GM23248 (cell line): ENCODE measurements at regions not wholly inside any gene's neighbourhood (a gene's known extent, or its start where the extent isn't known, plus 50 kb on each side); places are given as distances from the start of the nearest gene placed in this dataset.

Source experiments
- DNase-seq: peaks from one replicate; pipeline ENCODE4 v3.0.0-alpha.2; 2015
- H2AFZ ChIP-seq: fragments of 200-600 bp; sonication (generic); 2 replicates; pipeline ENCODE4 v1.6.1; 2016; ENCODE audit warnings: antibody characterized with exemption
- H3F3A ChIP-seq: fragments of 200-600 bp; sonication (generic); 2 replicates; pipeline ENCODE4 v1.6.1; 2016; ENCODE audit warnings: mild to moderate bottlenecking, antibody characterized with exemption, mixed run types; ENCODE audit not compliant: insufficient read depth
- H3K27ac ChIP-seq: fragments of 200-600 bp; sonication (generic); 2 replicates; pipeline ENCODE4 v1.5.1; 2016; ENCODE audit warnings: mild to moderate bottlenecking
- H3K27me3 ChIP-seq: fragments of 200-600 bp; sonication (generic); replicated peaks from 2 replicates; pipeline ENCODE4 v1.6.1; 2016; ENCODE audit warnings: mild to moderate bottlenecking; ENCODE audit not compliant: insufficient read depth
- H3K36me3 ChIP-seq: fragments of 200-600 bp; sonication (generic); 2 replicates; pipeline ENCODE4 v1.6.1; 2016; ENCODE audit warnings: low read depth, mild to moderate bottlenecking
- H3K4me1 ChIP-seq: fragments of 200-600 bp; sonication (generic); 2 replicates; pipeline ENCODE4 v1.6.1; 2016; ENCODE audit warnings: mild to moderate bottlenecking; ENCODE audit not compliant: insufficient read depth
- H3K4me2 ChIP-seq: fragments of 200-600 bp; sonication (generic); one replicate; pipeline ENCODE4 v1.6.1; 2016; ENCODE audit warnings: mild to moderate bottlenecking; ENCODE audit not compliant: unreplicated experiment
- H3K4me3 ChIP-seq: fragments of 200-600 bp; sonication (generic); 2 replicates; pipeline ENCODE4 v1.5.1; 2016; ENCODE audit warnings: mild to moderate bottlenecking
- H3K79me2 ChIP-seq: fragments of 200-600 bp; sonication (generic); 2 replicates; pipeline ENCODE4 v1.6.1; 2016; ENCODE audit warnings: mild to moderate bottlenecking; ENCODE audit not compliant: insufficient read depth
- H3K9ac ChIP-seq: fragments of 200-600 bp; sonication (generic); 2 replicates; pipeline ENCODE4 v1.6.1; 2016; ENCODE audit warnings: mild to moderate bottlenecking
- H3K9me2 ChIP-seq: fragments of 200-600 bp; sonication (generic); 2 replicates; pipeline ENCODE4 v1.6.1; 2016; ENCODE audit warnings: mixed run types, mild to moderate bottlenecking, moderate library complexity; ENCODE audit not compliant: insufficient read depth
- H3K9me3 ChIP-seq: fragments of 200-600 bp; sonication (generic); one replicate; pipeline ENCODE4 v1.6.1; 2017; ENCODE audit warnings: low read depth
- H4K20me1 ChIP-seq: fragments of 200-600 bp; sonication (generic); 2 replicates; pipeline ENCODE4 v1.6.0; 2016; ENCODE audit not compliant: insufficient read depth
- EZH2 ChIP-seq: fragments of 200-600 bp; sonication (generic); IDR thresholded peaks from 2 replicates; pipeline ENCODE4 v1.6.1; 2018; ENCODE audit warnings: antibody characterized with exemption, mild to moderate bottlenecking; ENCODE audit not compliant: insufficient read depth, poor library complexity, severe bottlenecking
- EZH2phosphoT487 ChIP-seq: fragments of 200-600 bp; sonication (generic); IDR thresholded peaks from 2 replicates; pipeline ENCODE4 v1.6.1; 2018; ENCODE audit warnings: antibody characterized with exemption, moderate library complexity, mild to moderate bottlenecking, low read depth; ENCODE audit not compliant: insufficient read depth
- WGBS, 2 experiments: methylation state at CpG; one replicate each; pipeline ENCODE4 v1.1.6; 2015 to 2017; ENCODE audit warnings: low lambda C conversion rate in 2 of 2, low coverage in 1 of 2; ENCODE audit errors: missing lambda C conversion rate in 2 of 2; 5-methylcytosine and 5-hydroxymethylcytosine counted together
- in situ Hi-C: fragments of 300-500 bp; cut with MboI; formaldehyde crosslinking; loops from 2 replicates; pipeline ENCODE4 v1.15.0; 2020

DNA sequence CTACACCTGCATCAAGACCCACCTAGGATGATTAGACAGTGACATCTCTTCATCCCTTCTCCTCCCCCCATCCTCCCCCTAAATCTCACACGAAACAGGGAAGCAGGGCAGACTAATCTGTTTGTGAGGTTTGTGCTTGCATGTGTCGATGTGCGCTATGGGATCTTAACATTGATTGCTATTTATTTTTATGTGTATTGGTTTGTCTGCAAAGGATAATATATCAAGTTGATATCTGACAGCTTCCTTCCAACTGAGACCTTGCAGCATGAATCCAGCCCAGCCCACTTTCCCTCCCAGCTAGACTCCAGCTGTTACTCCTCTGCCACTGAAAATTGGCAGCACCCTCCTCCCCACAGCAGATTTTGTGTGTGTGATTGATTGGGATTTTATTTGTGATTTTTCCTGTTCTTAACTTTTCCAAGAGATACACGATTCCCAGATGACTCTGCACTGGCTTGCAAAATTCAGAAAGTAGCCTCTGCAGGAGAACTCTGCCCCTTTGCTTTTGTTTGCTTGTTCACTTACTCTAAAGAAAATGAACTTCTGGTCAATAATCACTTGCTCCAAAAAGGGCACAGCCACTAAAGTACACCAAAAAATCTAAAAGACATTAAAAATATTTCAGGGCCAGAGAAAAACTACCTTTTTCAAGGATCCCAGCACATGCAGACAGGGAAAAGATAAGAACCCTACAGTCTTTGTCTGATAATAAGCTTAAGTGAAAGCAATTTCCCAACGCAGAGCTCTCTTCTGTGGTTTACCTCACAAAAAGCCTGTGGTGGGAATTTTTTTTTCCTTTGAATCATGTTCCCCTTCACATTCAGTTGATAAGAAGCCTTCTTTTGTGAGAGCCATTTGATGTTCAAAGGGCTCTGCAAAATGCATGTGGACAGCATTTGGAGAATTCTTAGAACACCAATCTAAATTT, 222.1 kb downstream of the RPS29 start:
- in situ Hi-C loops = no loop called here
- H3F3A ChIP-seq = no peaks in the 10 kb centered on the region
- no peak for DNase-seq
- H3K9me2 ChIP-seq = no peaks in the 10 kb centered on the region
- no peak for TF ChIP-seq EZH2
- TF ChIP-seq EZH2phosphoT487 = no peak
- no peak overlapping the region for H3K27ac ChIP-seq
- no peak overlapping the region for H3K9ac ChIP-seq
- H3K4me3 ChIP-seq = no peak overlapping the region
- H3K79me2 ChIP-seq = no peaks in the 10 kb centered on the region
- H3K4me2 ChIP-seq = no peak overlapping the region
- H4K20me1 ChIP-seq = no peaks in the 10 kb centered on the region
- H2AFZ ChIP-seq = no peak overlapping the region
- H3K9me3 ChIP-seq = no peaks in the 10 kb centered on the region
- H3K4me1 ChIP-seq = no peaks in the 10 kb centered on the region
- WGBS, 2 experiments = 0 to 1% methylated on average over 5 of the region's 5 CpGs
- no peaks in the 10 kb centered on the region for H3K36me3 ChIP-seq
- H3K27me3 ChIP-seq = no peaks in the 10 kb centered on the region

DNA sequence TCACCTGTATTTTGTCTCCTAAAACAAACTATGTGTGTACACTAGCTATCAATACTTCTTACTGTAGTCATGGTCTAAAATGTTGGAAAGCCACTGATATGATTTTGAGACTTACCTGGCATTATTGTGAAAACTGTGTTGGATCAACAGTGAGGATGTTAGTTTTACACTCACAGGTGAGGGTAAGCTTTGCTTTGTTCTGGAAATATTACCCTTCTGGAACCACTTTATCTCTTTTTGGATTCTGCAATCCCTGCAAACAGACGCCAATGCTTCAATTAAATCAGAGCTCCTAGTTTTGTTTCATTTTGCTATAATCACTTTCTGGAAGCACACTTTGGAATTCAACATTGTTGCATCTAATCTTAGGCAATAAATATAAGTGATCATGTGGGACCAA, 223.3 kb downstream of the RPS29 start:
- Histone ChIP-seq H3K79me2 (no peaks in the 10 kb centered on the region), H3K36me3 (no peaks in the 10 kb centered on the region), H3K4me3 (no peak overlapping the region), H3K27me3 (no peaks in the 10 kb centered on the region), H3K9ac (no peak overlapping the region), H3F3A (no peaks in the 10 kb centered on the region), H3K9me2 (no peaks in the 10 kb centered on the region), H3K27ac (no peak overlapping the region), H2AFZ (no peak overlapping the region), H3K4me1 (no peaks in the 10 kb centered on the region), H4K20me1 (no peaks in the 10 kb centered on the region), H3K9me3 (no peaks in the 10 kb centered on the region), H3K4me2 (no peak overlapping the region)
- no peak for DNase-seq
- TF ChIP-seq EZH2 = no peak
- no peak for TF ChIP-seq EZH2phosphoT487
- WGBS, 2 experiments = 18 to 29% methylated on average over 1 of the region's 1 CpG
- in situ Hi-C loops = no loop called here

DNA sequence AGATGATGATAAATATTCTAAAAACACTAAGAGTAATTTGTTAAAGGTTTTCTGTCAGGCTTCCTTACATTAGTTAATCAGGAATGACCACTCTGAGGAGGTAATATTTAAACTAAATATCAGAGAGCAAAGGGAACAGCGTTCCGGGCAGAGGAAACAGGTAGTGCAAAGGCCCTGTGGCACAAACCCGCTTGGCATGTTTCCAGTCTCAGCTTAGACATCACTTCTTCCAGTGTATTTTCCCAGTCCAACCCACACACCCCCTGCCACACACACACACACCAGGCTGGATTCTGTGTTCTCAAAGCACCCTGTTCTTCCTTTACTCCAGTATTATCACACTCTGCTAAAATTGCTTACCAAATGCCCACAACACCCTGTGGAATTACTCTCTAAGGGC, 247.1 kb downstream of the RPS29 start:
- 49 to 60% methylated on average over 3 of the region's 3 CpGs for WGBS, 2 experiments
- H3K4me3 ChIP-seq = no peak overlapping the region
- H3K9ac ChIP-seq = no peak overlapping the region
- H3K4me2 ChIP-seq = no peak overlapping the region
- H3K9me3 ChIP-seq = no peaks in the 10 kb centered on the region
- H4K20me1 ChIP-seq = no peaks in the 10 kb centered on the region
- H3K4me1 ChIP-seq = no peaks in the 10 kb centered on the region
- no peaks in the 10 kb centered on the region for H3F3A ChIP-seq
- no peaks in the 10 kb centered on the region for H3K79me2 ChIP-seq
- TF ChIP-seq EZH2phosphoT487 (no peak), EZH2 (no peak)
- no peaks in the 10 kb centered on the region for H3K9me2 ChIP-seq
- no peak overlapping the region for H2AFZ ChIP-seq
- no peaks in the 10 kb centered on the region for H3K27me3 ChIP-seq
- in situ Hi-C loops = no loop called here
- H3K27ac ChIP-seq = no peak overlapping the region
- DNase-seq = no peak
- H3K36me3 ChIP-seq = no peaks in the 10 kb centered on the region

DNA sequence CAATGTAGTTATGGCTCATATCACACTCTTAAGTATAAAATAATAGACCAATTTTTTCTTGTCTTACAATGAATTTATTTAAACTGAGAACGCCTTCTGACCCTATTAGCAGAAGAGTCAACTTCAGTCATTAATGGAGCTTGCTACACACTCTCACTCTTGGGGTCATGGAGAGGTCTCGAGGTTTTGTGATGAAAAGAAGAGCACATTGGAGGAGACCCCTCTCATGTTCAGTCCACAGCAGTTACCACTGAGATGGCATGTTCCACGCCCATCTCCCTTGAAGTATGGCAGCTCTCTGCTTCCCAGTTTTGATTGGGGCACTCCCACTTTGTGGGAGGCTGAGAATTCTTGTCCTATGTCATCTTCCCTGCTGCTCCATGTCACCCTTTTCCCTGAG, 266.4 kb downstream of the RPS29 start:
- Histone ChIP-seq H3K9me3 (no peaks in the 10 kb centered on the region), H2AFZ (no peak overlapping the region), H3F3A (no peaks in the 10 kb centered on the region), H3K79me2 (no peaks in the 10 kb centered on the region), H3K27me3 (no peaks in the 10 kb centered on the region), H3K4me2 (no peak overlapping the region), H3K4me1 (no peaks in the 10 kb centered on the region), H3K9me2 (no peaks in the 10 kb centered on the region), H3K27ac (no peak overlapping the region), H3K4me3 (no peak overlapping the region), H3K9ac (no peak overlapping the region), H4K20me1 (no peaks in the 10 kb centered on the region), H3K36me3 (no peaks in the 10 kb centered on the region)
- 18 to 26% methylated on average over 3 of the region's 3 CpGs for WGBS, 2 experiments
- DNase-seq = no peak
- in situ Hi-C loops = no loop called here
- TF ChIP-seq EZH2 (no peak), EZH2phosphoT487 (no peak)
